ENCODE measurements at regions not wholly inside any gene's neighbourhood (a gene's known extent, or its start where the extent isn't known, plus 50 kb on each side); places are given as distances from the start of the nearest gene placed in this dataset.

GRCh38 chr2:145116834-145117725 is 597.2 kb upstream of the ZEB2 start:
- peak; percentile 63 for ATAC-seq
- TF ChIP-seq ZC3H10 (CRISPR knock-in tag; IDR thresholded peaks at IDR 0.05) (no peak), ISL1 (CRISPR knock-in tag; IDR thresholded peaks at IDR 0.05) (no peak), SNAI2 (CRISPR knock-in tag; IDR thresholded peaks at IDR 0.05) (no peak), ESRRG (CRISPR knock-in tag; IDR thresholded peaks at IDR 0.05) (no peak), ZNF70 (CRISPR knock-in tag; IDR thresholded peaks at IDR 0.05) (no peak), RARB (CRISPR knock-in tag; IDR thresholded peaks at IDR 0.05) (no peak), PPARA (CRISPR knock-in tag; IDR thresholded peaks at IDR 0.05; ENCODE audit: borderline replicate concordance) (no peak), CSDC2 (CRISPR knock-in tag; IDR thresholded peaks at IDR 0.05) (no peak)

- TF ChIP-seq OSR1 (CRISPR knock-in tag; IDR thresholded peaks at IDR 0.05) (no peak), POU6F1 (CRISPR knock-in tag; IDR thresholded peaks at IDR 0.05; ENCODE audit: borderline replicate concordance, low read depth) (no peak)
- TF ChIP-seq, protein P1, sequence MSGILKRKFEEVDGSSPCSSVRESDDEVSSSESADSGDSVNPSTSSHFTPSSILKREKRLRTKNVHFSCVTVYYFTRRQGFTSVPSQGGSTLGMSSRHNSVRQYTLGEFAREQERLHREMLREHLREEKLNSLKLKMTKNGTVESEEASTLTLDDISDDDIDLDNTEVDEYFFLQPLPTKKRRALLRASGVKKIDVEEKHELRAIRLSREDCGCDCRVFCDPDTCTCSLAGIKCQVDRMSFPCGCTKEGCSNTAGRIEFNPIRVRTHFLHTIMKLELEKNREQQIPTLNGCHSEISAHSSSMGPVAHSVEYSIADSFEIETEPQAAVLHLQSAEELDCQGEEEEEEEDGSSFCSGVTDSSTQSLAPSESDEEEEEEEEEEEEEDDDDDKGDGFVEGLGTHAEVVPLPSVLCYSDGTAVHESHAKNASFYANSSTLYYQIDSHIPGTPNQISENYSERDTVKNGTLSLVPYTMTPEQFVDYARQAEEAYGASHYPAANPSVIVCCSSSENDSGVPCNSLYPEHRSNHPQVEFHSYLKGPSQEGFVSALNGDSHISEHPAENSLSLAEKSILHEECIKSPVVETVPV (CRISPR knock-in tag; IDR thresholded peaks at IDR 0.05), result no peak
- no peak for ATAC-seq
Observed at GRCh38 chr2:145116056-145116455, 596.1 kb upstream of the ZEB2 start.

DNA sequence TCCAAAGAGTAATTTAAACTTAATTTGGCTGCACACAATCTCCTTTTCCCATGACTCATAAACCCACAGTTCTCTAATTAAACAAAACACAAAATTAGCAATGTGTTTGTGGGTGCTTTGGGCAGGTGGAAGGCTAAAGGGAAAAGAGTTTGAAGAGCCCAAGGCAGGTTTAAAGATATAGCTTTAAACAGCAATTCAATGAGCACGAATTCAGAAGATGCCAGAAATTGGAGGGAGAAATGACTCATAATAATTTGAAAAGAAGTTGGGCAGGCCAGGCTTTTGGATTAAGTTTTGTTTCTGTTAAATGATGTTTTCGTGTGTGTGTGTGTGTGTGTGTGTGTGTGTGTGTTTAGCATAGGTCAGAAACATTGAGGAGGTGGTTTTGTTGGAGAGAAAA is 594.8 kb upstream of the ZEB2 start:
- ATAC-seq, result no peak
- TF ChIP-seq ISL1 (CRISPR knock-in tag; IDR thresholded peaks at IDR 0.05), result no peak
- no peak for TF ChIP-seq PATZ1 (CRISPR knock-in tag; IDR thresholded peaks at IDR 0.05; ENCODE audit: borderline replicate concordance)
- TF ChIP-seq PPARA (CRISPR knock-in tag; IDR thresholded peaks at IDR 0.05; ENCODE audit: borderline replicate concordance), result no peak
- no peak for TF ChIP-seq CREB5 (CRISPR knock-in tag; IDR thresholded peaks at IDR 0.05; ENCODE audit: low read depth)
- TF ChIP-seq ZNF70 (CRISPR knock-in tag; IDR thresholded peaks at IDR 0.05), result no peak
- TF ChIP-seq ZNF565 (CRISPR knock-in tag; conservative IDR thresholded peaks at IDR 0.05; ENCODE audit: low read depth), result no peak
- no peak for TF ChIP-seq GLIS3 (CRISPR knock-in tag; IDR thresholded peaks at IDR 0.05)
- no peak for TF ChIP-seq ARNTL (CRISPR knock-in tag; IDR thresholded peaks at IDR 0.05; ENCODE audit: borderline replicate concordance, low read depth)

- TF ChIP-seq TOX (CRISPR knock-in tag; IDR thresholded peaks at IDR 0.05; ENCODE audit: borderline replicate concordance) (no peak), GLIS3 (CRISPR knock-in tag; IDR thresholded peaks at IDR 0.05) (no peak), ZNF8 (CRISPR knock-in tag; IDR thresholded peaks at IDR 0.05) (no peak)
- no peak for ATAC-seq
Observed at GRCh38 chr2:145112467-145112866, 592.5 kb upstream of the ZEB2 start.

DNA sequence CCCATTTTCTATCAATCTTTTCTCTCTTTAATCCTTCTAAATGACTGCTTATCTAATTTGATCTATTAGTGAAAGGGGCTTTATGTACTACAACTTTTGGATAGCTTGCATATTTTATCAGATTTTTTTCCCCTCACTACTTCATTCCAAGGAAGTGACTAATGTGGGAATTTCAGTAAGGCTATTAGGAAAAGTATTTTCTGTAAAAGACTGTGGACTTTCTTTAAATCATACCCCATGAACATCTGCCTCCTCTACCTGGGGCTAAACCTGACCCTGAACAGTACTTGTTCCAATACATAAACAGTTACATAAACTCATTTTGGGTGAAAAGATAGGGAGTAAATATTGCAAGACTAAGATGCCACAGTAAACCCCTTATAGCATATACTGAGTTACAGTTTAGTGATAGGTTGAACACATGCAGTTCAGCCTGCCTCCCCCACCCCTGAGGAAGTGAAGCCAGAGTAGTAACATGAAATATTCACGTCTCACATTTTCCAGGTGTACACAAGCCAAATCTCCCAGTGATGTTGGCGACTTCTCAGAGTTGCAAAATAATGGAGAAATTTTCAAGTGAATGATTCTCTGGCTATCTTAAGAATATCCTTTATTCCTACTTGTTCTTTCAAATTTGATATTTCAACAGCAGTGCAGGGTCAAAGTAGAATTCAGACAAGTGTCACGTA is 590.9 kb upstream of the ZEB2 start:
- peak; percentile 57 for ATAC-seq

More for the DNA sequence above, 590.9 kb upstream of the ZEB2 start:
- TF ChIP-seq ISL1 (CRISPR knock-in tag; IDR thresholded peaks at IDR 0.05), result peak; percentile 59; the same call in 1 of the 2 replicates
- no peak for TF ChIP-seq PATZ1 (CRISPR knock-in tag; IDR thresholded peaks at IDR 0.05; ENCODE audit: borderline replicate concordance)
